ENCODE measurements at regions not wholly inside any gene's neighbourhood (a gene's known extent, or its start where the extent isn't known, plus 50 kb on each side); places are given as distances from the start of the nearest gene placed in this dataset.

DNA sequence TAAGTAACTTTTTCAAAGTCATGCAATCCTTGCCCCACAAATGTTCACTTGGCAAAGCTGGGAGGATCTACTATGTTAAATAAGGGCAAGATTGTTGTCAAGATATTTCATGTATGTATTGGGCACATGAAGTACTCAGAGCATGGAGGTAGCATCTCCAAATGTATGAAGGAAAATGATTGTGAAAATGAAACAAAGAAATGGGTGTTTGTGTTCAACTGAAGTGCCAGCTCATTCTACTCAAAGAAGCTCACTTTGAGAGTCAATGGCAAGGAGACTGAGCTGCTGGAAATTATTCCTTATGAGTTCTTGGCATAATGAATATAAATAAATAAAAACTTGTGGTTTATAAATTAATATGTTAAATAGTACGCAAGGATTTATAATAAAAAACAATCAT lies 124.5 kb upstream of the ARSJ start:
- H3K27me3 Mint-ChIP-seq (ENCODE audit: low read depth): no peaks in the 10 kb centered on the region
- no peak for ATAC-seq
- H3K4me1 Mint-ChIP-seq: no peaks in the 10 kb centered on the region; the same call in 1 of the 2 replicates
- ChIA-PET CTCF (no interaction called here), POLR2A (no interaction called here)
- H3K9me3 Mint-ChIP-seq: no peaks in the 10 kb centered on the region
- H3K36me3 Mint-ChIP-seq: no peaks in the 10 kb centered on the region
- TF ChIP-seq ZNF138 (CRISPR knock-in tag; conservative IDR thresholded peaks at IDR 0.05) (no peak), JUN (CRISPR knock-in tag; IDR thresholded peaks at IDR 0.05) (no peak), OVOL2 (CRISPR knock-in tag; IDR thresholded peaks at IDR 0.05; ENCODE audit: borderline replicate concordance) (no peak), GTF2I (CRISPR knock-in tag; conservative IDR thresholded peaks at IDR 0.05) (no peak), ZNF219 (CRISPR knock-in tag; IDR thresholded peaks at IDR 0.05; ENCODE audit: borderline replicate concordance) (no peak), MYBL2 (CRISPR knock-in tag; IDR thresholded peaks at IDR 0.05) (no peak), ZNF416 (CRISPR knock-in tag; IDR thresholded peaks at IDR 0.05) (no peak), ZNF423 (CRISPR knock-in tag; IDR thresholded peaks at IDR 0.05) (no peak), FOXJ3 (CRISPR knock-in tag; IDR thresholded peaks at IDR 0.05; ENCODE audit: borderline replicate concordance) (no peak), NR2C2 (CRISPR knock-in tag; IDR thresholded peaks at IDR 0.05) (no peak), ZNF232 (CRISPR knock-in tag; IDR thresholded peaks at IDR 0.05) (no peak)
- TF ChIP-seq, protein P1, sequence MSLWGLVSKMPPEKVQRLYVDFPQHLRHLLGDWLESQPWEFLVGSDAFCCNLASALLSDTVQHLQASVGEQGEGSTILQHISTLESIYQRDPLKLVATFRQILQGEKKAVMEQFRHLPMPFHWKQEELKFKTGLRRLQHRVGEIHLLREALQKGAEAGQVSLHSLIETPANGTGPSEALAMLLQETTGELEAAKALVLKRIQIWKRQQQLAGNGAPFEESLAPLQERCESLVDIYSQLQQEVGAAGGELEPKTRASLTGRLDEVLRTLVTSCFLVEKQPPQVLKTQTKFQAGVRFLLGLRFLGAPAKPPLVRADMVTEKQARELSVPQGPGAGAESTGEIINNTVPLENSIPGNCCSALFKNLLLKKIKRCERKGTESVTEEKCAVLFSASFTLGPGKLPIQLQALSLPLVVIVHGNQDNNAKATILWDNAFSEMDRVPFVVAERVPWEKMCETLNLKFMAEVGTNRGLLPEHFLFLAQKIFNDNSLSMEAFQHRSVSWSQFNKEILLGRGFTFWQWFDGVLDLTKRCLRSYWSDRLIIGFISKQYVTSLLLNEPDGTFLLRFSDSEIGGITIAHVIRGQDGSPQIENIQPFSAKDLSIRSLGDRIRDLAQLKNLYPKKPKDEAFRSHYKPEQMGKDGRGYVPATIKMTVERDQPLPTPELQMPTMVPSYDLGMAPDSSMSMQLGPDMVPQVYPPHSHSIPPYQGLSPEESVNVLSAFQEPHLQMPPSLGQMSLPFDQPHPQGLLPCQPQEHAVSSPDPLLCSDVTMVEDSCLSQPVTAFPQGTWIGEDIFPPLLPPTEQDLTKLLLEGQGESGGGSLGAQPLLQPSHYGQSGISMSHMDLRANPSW (CRISPR knock-in tag; conservative IDR thresholded peaks at IDR 0.05; ENCODE audit: low read depth): no peak
- TF ChIP-seq, protein P2, sequence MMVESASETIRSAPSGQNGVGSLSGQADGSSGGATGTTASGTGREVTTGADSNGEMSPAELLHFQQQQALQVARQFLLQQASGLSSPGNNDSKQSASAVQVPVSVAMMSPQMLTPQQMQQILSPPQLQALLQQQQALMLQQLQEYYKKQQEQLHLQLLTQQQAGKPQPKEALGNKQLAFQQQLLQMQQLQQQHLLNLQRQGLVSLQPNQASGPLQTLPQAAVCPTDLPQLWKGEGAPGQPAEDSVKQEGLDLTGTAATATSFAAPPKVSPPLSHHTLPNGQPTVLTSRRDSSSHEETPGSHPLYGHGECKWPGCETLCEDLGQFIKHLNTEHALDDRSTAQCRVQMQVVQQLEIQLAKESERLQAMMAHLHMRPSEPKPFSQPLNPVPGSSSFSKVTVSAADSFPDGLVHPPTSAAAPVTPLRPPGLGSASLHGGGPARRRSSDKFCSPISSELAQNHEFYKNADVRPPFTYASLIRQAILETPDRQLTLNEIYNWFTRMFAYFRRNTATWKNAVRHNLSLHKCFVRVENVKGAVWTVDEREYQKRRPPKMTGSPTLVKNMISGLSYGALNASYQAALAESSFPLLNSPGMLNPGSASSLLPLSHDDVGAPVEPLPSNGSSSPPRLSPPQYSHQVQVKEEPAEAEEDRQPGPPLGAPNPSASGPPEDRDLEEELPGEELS (CRISPR knock-in tag; IDR thresholded peaks at IDR 0.05): no peak
- TF ChIP-seq, protein P3, sequence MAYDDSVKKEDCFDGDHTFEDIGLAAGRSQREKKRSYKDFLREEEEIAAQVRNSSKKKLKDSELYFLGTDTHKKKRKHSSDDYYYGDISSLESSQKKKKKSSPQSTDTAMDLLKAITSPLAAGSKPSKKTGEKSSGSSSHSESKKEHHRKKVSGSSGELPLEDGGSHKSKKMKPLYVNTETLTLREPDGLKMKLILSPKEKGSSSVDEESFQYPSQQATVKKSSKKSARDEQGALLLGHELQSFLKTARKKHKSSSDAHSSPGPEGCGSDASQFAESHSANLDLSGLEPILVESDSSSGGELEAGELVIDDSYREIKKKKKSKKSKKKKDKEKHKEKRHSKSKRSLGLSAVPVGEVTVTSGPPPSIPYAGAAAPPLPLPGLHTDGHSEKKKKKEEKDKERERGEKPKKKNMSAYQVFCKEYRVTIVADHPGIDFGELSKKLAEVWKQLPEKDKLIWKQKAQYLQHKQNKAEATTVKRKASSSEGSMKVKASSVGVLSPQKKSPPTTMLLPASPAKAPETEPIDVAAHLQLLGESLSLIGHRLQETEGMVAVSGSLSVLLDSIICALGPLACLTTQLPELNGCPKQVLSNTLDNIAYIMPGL (CRISPR knock-in tag; IDR thresholded peaks at IDR 0.05): no peak
- TF ChIP-seq, protein P4, sequence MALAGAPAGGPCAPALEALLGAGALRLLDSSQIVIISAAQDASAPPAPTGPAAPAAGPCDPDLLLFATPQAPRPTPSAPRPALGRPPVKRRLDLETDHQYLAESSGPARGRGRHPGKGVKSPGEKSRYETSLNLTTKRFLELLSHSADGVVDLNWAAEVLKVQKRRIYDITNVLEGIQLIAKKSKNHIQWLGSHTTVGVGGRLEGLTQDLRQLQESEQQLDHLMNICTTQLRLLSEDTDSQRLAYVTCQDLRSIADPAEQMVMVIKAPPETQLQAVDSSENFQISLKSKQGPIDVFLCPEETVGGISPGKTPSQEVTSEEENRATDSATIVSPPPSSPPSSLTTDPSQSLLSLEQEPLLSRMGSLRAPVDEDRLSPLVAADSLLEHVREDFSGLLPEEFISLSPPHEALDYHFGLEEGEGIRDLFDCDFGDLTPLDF (CRISPR knock-in tag; IDR thresholded peaks at IDR 0.05): no peak
- TF ChIP-seq, protein P5, sequence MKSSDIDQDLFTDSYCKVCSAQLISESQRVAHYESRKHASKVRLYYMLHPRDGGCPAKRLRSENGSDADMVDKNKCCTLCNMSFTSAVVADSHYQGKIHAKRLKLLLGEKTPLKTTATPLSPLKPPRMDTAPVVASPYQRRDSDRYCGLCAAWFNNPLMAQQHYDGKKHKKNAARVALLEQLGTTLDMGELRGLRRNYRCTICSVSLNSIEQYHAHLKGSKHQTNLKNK (CRISPR knock-in tag; IDR thresholded peaks at IDR 0.05): no peak
- TF ChIP-seq, protein P6, sequence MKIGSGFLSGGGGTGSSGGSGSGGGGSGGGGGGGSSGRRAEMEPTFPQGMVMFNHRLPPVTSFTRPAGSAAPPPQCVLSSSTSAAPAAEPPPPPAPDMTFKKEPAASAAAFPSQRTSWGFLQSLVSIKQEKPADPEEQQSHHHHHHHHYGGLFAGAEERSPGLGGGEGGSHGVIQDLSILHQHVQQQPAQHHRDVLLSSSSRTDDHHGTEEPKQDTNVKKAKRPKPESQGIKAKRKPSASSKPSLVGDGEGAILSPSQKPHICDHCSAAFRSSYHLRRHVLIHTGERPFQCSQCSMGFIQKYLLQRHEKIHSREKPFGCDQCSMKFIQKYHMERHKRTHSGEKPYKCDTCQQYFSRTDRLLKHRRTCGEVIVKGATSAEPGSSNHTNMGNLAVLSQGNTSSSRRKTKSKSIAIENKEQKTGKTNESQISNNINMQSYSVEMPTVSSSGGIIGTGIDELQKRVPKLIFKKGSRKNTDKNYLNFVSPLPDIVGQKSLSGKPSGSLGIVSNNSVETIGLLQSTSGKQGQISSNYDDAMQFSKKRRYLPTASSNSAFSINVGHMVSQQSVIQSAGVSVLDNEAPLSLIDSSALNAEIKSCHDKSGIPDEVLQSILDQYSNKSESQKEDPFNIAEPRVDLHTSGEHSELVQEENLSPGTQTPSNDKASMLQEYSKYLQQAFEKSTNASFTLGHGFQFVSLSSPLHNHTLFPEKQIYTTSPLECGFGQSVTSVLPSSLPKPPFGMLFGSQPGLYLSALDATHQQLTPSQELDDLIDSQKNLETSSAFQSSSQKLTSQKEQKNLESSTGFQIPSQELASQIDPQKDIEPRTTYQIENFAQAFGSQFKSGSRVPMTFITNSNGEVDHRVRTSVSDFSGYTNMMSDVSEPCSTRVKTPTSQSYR (CRISPR knock-in tag; IDR thresholded peaks at IDR 0.05): no peak
- TF ChIP-seq, protein P7, sequence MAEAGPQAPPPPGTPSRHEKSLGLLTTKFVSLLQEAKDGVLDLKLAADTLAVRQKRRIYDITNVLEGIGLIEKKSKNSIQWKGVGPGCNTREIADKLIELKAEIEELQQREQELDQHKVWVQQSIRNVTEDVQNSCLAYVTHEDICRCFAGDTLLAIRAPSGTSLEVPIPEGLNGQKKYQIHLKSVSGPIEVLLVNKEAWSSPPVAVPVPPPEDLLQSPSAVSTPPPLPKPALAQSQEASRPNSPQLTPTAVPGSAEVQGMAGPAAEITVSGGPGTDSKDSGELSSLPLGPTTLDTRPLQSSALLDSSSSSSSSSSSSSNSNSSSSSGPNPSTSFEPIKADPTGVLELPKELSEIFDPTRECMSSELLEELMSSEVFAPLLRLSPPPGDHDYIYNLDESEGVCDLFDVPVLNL (CRISPR knock-in tag; IDR thresholded peaks at IDR 0.05; ENCODE audit: borderline replicate concordance, low read depth): no peak
- TF ChIP-seq, protein P8, sequence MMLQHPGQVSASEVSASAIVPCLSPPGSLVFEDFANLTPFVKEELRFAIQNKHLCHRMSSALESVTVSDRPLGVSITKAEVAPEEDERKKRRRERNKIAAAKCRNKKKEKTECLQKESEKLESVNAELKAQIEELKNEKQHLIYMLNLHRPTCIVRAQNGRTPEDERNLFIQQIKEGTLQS (CRISPR knock-in tag; conservative IDR thresholded peaks at IDR 0.05): no peak
- DNase-seq (ENCODE audit: low spot score): no peak
- no peak overlapping the region for H3K27ac Mint-ChIP-seq
- H3K4me3 Mint-ChIP-seq: no peak overlapping the region

All from WTC11 (cell line).